ENCODE measurements at regions not wholly inside any gene's neighbourhood (a gene's known extent, or its start where the extent isn't known, plus 50 kb on each side); places are given as distances from the start of the nearest gene placed in this dataset.

GRCh38 chr4:67051000-67051789, 494.1 kb downstream of the CENPC start:
- DNase-seq: no peak

GRCh38 chr4:67049446-67049845, 495.9 kb downstream of the CENPC start:
- DNase-seq: no peak

GRCh38 chr4:67048530-67048929, 496.8 kb downstream of the CENPC start:
- no peak for DNase-seq

- no peak for DNase-seq
These were observed 505.0 kb downstream of the CENPC start for GRCh38 chr4:67040315-67040714.

- no peak for DNase-seq
These were observed 507.1 kb downstream of the CENPC start for GRCh38 chr4:67038228-67038566.

GRCh38 chr4:67037504-67038227, 507.6 kb downstream of the CENPC start:
- DNase-seq: no peak

GRCh38 chr4:67036791-67037190, 508.5 kb downstream of the CENPC start:
- DNase-seq: no peak

- DNase-seq: no peak
These were observed 509.3 kb downstream of the CENPC start for GRCh38 chr4:67035986-67036385.

GRCh38 chr4:67035501-67035900, 509.8 kb downstream of the CENPC start:
- no peak for DNase-seq

GRCh38 chr4:67030636-67031035, 514.7 kb downstream of the CENPC start:
- no peak for DNase-seq

GRCh38 chr4:67020438-67020797, 524.9 kb downstream of the CENPC start:
- no peak for DNase-seq

- no peak for DNase-seq
These were observed 525.4 kb downstream of the CENPC start for GRCh38 chr4:67019686-67020437.

- DNase-seq: no peak
These were observed 530.7 kb downstream of the CENPC start for GRCh38 chr4:67014592-67014991.

GRCh38 chr4:67006791-67007190, 538.5 kb downstream of the CENPC start:
- no peak for DNase-seq

GRCh38 chr4:66991521-66991920, 553.8 kb downstream of the CENPC start:
- DNase-seq: no peak

GRCh38 chr4:66974665-66975064, 570.6 kb downstream of the CENPC start:
- DNase-seq: no peak

- no peak for DNase-seq
These were observed 573.2 kb downstream of the CENPC start for GRCh38 chr4:66972087-66972486.

GRCh38 chr4:66964467-66964866, 580.8 kb downstream of the CENPC start:
- DNase-seq: no peak

GRCh38 chr4:66963084-66963483, 582.2 kb downstream of the CENPC start:
- no peak for DNase-seq

GRCh38 chr4:66959207-66959606, 586.1 kb downstream of the CENPC start:
- no peak for DNase-seq

GRCh38 chr4:66956852-66957251, 588.5 kb downstream of the CENPC start:
- no peak for DNase-seq

GRCh38 chr4:66956426-66956825, 588.9 kb downstream of the CENPC start:
- DNase-seq: no peak

All from anterior cingulate cortex (tissue), 58 donors.